Testis (tissue), 2 donors: ENCODE measurements at regions not wholly inside any gene's neighbourhood (a gene's known extent, or its start where the extent isn't known, plus 50 kb on each side); places are given as distances from the start of the nearest gene placed in this dataset.

Experiments
- DNase-seq: peaks from one replicate; pipeline ENCODE4 v3.0.0-alpha.2; 2019
- H3K27ac ChIP-seq, 2 donors: fragments of 200-600 bp; sonication (generic); one replicate each; pipeline ENCODE4 v1.5.1; 2019
- H3K27me3 ChIP-seq: fragments of 200-600 bp; sonication (generic); one replicate; pipeline ENCODE4 v1.5.1; 2019
- H3K36me3 ChIP-seq: fragments of 200-600 bp; sonication (generic); one replicate; pipeline ENCODE4 v1.5.1; 2017; ENCODE audit warnings: low read depth; ENCODE audit errors: missing control alignments
- H3K4me1 ChIP-seq: fragments of 200-600 bp; sonication (generic); one replicate; pipeline ENCODE4 v1.5.1; 2019
- H3K4me3 ChIP-seq, 2 donors: fragments of 200-600 bp; sonication (generic); one replicate each; pipeline ENCODE4 v1.5.1; 2017 to 2019
- H3K9me3 ChIP-seq: fragments of 200-600 bp; sonication (generic); one replicate; pipeline ENCODE4 v1.5.1; 2017
- CTCF ChIP-seq, 3 experiments: fragments of 450-650 bp in 2 of 3; fragments of 200-600 bp in 1 of 3; sonication (generic) in 1 of 3; IDR thresholded peaks; one replicate each; pipeline ENCODE4 v1.5.1; 2016 to 2019; ENCODE audit warnings: antibody characterized with exemption in 3 of 3, mild to moderate bottlenecking in 2 of 3, moderate library complexity in 1 of 3
- POLR2A ChIP-seq: fragments of 450-650 bp; IDR thresholded peaks from one replicate; pipeline ENCODE4 v1.6.1; 2017; ENCODE audit warnings: antibody characterized with exemption, mild to moderate bottlenecking, moderate library complexity
- WGBS, 2 donors: methylation state at CpG; one replicate each; pipeline ENCODE4 v1.1.5; 2018; 5-methylcytosine and 5-hydroxymethylcytosine counted together
- intact Hi-C: fragments of 100-400 bp; cut with DNase I; formaldehyde crosslinking; loops from one replicate; pipeline ENCODE4 v1.15.1; 2023; ENCODE audit warnings: low total_unique reads

DNA sequence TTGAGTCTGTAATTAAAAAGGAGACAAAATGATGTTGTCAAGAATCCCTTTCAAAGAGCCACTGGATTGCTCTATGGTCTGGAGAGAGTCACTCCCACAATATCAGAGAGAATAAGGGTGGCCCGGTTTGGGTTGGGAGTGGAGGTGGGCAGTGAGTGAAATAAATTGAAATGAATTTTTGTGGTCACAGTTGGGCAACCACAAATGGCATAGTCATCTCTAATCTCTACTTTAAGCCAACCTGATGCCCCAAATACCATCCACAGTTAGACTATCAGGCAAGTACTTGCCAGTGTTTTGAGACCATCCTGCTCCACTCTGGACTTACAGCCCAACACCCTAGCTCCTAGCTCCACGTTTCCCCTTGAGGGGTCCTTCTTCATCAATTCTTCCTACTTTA is 559.7 kb downstream of the BCL11A start:
- DNase-seq, result no peak
- H3K4me1 ChIP-seq, result no peaks in the 10 kb centered on the region
- WGBS, 2 donors, result 86 to 90% methylated on average over 2 of the region's 2 CpGs
- H3K27me3 ChIP-seq, result no peaks in the 10 kb centered on the region
- TF ChIP-seq POLR2A (no peak), CTCF (IDR thresholded peaks at IDR 0.05) (no peak)
- H3K27ac ChIP-seq, result no peak overlapping the region
- intact Hi-C loops, result no loop called here
- H3K9me3 ChIP-seq, result no peaks in the 10 kb centered on the region
- H3K4me3 ChIP-seq, result no peak overlapping the region
- H3K36me3 ChIP-seq, result no peaks in the 10 kb centered on the region

- TF ChIP-seq POLR2A (no peak), CTCF (IDR thresholded peaks at IDR 0.05) (no peak)
- Histone ChIP-seq H3K4me1 (no peaks in the 10 kb centered on the region), H3K36me3 (no peaks in the 10 kb centered on the region), H3K9me3 (no peaks in the 10 kb centered on the region), H3K4me3 (no peak overlapping the region), H3K27ac (no peak overlapping the region), H3K27me3 (no peaks in the 10 kb centered on the region)
- intact Hi-C loops, result no loop called here
- DNase-seq, result no peak
Observed at GRCh38 chr2:59988341-59988740, 565.1 kb downstream of the BCL11A start.

GRCh38 chr2:59986511-59986910 is 566.9 kb downstream of the BCL11A start:
- no peaks in the 10 kb centered on the region for H3K4me1 ChIP-seq
- H3K36me3 ChIP-seq, result no peaks in the 10 kb centered on the region
- no peaks in the 10 kb centered on the region for H3K9me3 ChIP-seq
- H3K27ac ChIP-seq, result no peak overlapping the region
- WGBS, 2 donors, result 81 to 88% methylated on average over 4 of the region's 4 CpGs
- H3K4me3 ChIP-seq, result no peak overlapping the region
- no peak for TF ChIP-seq CTCF (IDR thresholded peaks at IDR 0.05)
- no peak for TF ChIP-seq POLR2A
- intact Hi-C loops, result no loop called here
- H3K27me3 ChIP-seq, result no peaks in the 10 kb centered on the region
- no peak for DNase-seq

DNA sequence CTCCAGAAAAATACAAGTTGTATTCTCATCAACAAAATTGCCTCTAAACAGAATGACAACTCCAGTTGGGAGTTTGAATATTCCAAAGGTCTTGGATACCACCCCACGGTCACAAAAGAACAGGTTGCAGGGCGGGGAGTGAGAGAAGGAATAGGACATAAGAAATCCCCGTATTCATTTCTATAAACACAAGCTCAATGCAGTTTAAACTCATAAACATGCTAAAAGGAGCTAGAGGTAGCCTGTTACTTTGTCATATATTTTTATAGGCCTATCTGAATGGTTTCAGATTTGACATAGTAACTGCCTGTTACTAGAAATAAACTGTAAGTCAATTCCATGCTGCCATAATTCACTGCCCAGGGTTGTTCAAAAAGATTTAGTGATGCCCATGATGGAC is 567.5 kb downstream of the BCL11A start:
- H3K27ac ChIP-seq, result no peak overlapping the region
- no peak for TF ChIP-seq POLR2A
- no peak for TF ChIP-seq CTCF (IDR thresholded peaks at IDR 0.05)
- intact Hi-C loops, result no loop called here
- WGBS, 2 donors, result 89 to 91% methylated on average over 3 of the region's 3 CpGs
- no peaks in the 10 kb centered on the region for H3K27me3 ChIP-seq
- H3K4me3 ChIP-seq, result no peak overlapping the region
- H3K4me1 ChIP-seq, result no peaks in the 10 kb centered on the region
- H3K9me3 ChIP-seq, result no peaks in the 10 kb centered on the region
- no peaks in the 10 kb centered on the region for H3K36me3 ChIP-seq
- no peak for DNase-seq

DNA sequence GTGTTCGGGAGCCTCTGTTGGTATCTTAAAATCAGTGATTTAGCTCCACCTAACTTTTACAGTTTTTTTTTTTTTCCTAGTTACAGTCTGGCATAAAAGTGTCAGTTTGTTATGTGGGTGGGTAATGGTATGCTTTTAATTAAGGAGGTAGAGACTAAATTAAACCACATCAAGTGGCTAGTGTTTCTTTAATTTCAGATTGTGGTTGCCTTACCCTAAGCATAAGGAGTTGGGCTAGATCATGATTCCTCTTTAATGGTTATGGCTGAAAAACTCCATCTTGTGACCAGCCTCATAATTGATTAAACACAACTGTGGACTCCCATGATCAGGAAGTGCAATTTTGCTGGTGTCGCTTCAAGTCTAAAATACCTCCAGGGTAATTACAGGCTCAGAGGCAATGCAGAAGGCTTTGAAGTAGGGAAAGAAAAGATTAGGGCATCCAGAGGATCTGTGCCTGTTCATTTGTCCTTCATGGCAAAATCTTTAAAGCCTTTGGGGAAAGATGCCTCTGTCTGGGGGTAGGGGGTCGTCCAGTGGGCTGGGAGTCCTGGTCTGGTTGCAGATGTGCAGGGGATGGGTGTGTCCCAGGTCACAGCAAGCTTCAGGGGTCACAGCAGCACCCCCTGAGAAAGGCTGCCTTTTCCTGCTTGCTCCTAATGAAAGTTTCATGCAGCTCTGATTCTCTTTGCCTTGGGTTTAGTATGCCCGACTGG is 579.2 kb downstream of the BCL11A start:
- Histone ChIP-seq H3K27me3 (no peaks in the 10 kb centered on the region), H3K4me3 (no peak overlapping the region), H3K9me3 (no peaks in the 10 kb centered on the region), H3K36me3 (no peaks in the 10 kb centered on the region), H3K27ac (no peak overlapping the region), H3K4me1 (no peaks in the 10 kb centered on the region)
- intact Hi-C loops, result no loop called here
- WGBS, 2 donors, result 53 to 71% methylated on average over 4 of the region's 4 CpGs
- TF ChIP-seq POLR2A, result no peak
- no peak for TF ChIP-seq CTCF (IDR thresholded peaks at IDR 0.05)
- no peak for DNase-seq
